GM12878 (cell line): ENCODE measurements at regions not wholly inside any gene's neighbourhood (a gene's known extent, or its start where the extent isn't known, plus 50 kb on each side); places are given as distances from the start of the nearest gene placed in this dataset.

Source experiments
- ATAC-seq: fragments of 200-7000 bp; cut with Tn5 transposase; 3 replicates; pipeline ENCODE4 v1.9.1; 2020; ENCODE audit warnings: mild to moderate bottlenecking, moderate library complexity
- BruUV-seq: library from RNA; stranded (reverse); fragments of 400-500 nt; replicated peaks from 2 replicates; lab custom pipeline; 2021; lab: Mats Ljungman, UMichigan
- CTCF ChIA-PET: fragments of 300-600 bp; sonication (Branson Sonifier 250); formaldehyde crosslinking; extraction: SDS; loops from one replicate; lab custom pipeline; 2021; ENCODE audit warnings: inconsistent platforms; lab: Yijun Ruan, JAX
- POLR2A ChIA-PET: fragments of 350-600 bp; formaldehyde crosslinking; extraction: SDS; loops from one replicate; lab custom pipeline; 2021; ENCODE audit warnings: inconsistent platforms; lab: Charles Lee
- RAD21 ChIA-PET: fragments of 300-600 bp; sonication (Branson Sonifier 250); formaldehyde crosslinking; loops from one replicate; lab custom pipeline; 2023; ENCODE audit warnings: antibody characterized with exemption; ENCODE audit not compliant: unreplicated experiment; lab: Charles Lee
- SMC1A ChIA-PET: fragments of 300-600 bp; sonication (Branson Sonifier 250); formaldehyde crosslinking; loops from one replicate; lab custom pipeline; 2023; ENCODE audit not compliant: unreplicated experiment, uncharacterized antibody; lab: Charles Lee
- DNase-seq: peaks from one replicate; pipeline ENCODE4 v3.0.0-alpha.2; 2011; ENCODE audit warnings: low read depth, low spot score
- FAIRE-seq: peaks from 3 replicates; lab custom pipeline; 2011; peaks lifted over from hg19 to GRCh38; lab: Jason Lieb, UNC
- H2AFZ ChIP-seq: 2 replicates; pipeline ENCODE4 v1.6.0; 2011; ENCODE audit warnings: low read depth, low read length, control low read depth; ENCODE audit not compliant: control insufficient read depth
- H3K27ac ChIP-seq: 2 replicates; pipeline ENCODE4 v1.5.1; 2011; ENCODE audit warnings: control low read depth; ENCODE audit not compliant: control insufficient read depth, insufficient read depth
- H3K27me3 ChIP-seq, 2 experiments: replicated peaks in 1 of 2; 2 replicates each; pipeline versions ENCODE4 v1.6.0 to v1.6.1; 2011; ENCODE audit warnings: low read length in 1 of 2; ENCODE audit not compliant: control insufficient read depth in 2 of 2, insufficient read depth in 2 of 2
- H3K36me3 ChIP-seq, 2 experiments: 2 replicates each; pipeline ENCODE4 v1.5.1; 2011; ENCODE audit warnings: low read length in 1 of 2; ENCODE audit not compliant: control insufficient read depth in 2 of 2, insufficient read depth in 2 of 2
- H3K4me1 ChIP-seq: 2 replicates; pipeline ENCODE4 v1.6.1; 2011; ENCODE audit warnings: mild to moderate bottlenecking, low read length, moderate library complexity, mixed read lengths; ENCODE audit not compliant: control insufficient read depth, insufficient read depth
- H3K4me2 ChIP-seq: 2 replicates; pipeline ENCODE4 v1.6.0; 2011; ENCODE audit warnings: control low read depth; ENCODE audit not compliant: control insufficient read depth, insufficient read depth
- H3K4me3 ChIP-seq: fragments of 200-600 bp; sonication (generic); 2 replicates; pipeline ENCODE4 v1.5.1; 2016
- H3K79me2 ChIP-seq: 2 replicates; pipeline ENCODE4 v1.6.0; 2011; ENCODE audit warnings: low read length; ENCODE audit not compliant: control insufficient read depth, insufficient read depth
- H3K9ac ChIP-seq: 2 replicates; pipeline ENCODE4 v1.8.0; 2011; ENCODE audit warnings: low read length, control low read depth, mixed read lengths; ENCODE audit not compliant: control insufficient read depth, insufficient read depth
- H3K9me3 ChIP-seq: replicated peaks from 3 replicates; pipeline ENCODE4 v1.5.1; 2011; ENCODE audit warnings: mild to moderate bottlenecking, low read length; ENCODE audit not compliant: control insufficient read depth, insufficient read depth
- H4K20me1 ChIP-seq: 2 replicates; pipeline ENCODE4 v1.6.0; 2011; ENCODE audit not compliant: control insufficient read depth, insufficient read depth
- KLF5 ChIP-seq: fragments of 450-650 bp; IDR thresholded peaks from 2 replicates; pipeline ENCODE4 v1.6.1; 2014; ENCODE audit warnings: mild to moderate bottlenecking; ENCODE audit not compliant: partially characterized antibody
- NFYB ChIP-seq: IDR thresholded peaks from 2 replicates; pipeline ENCODE4 v1.6.1; 2011; ENCODE audit warnings: low read depth, mild to moderate bottlenecking, low read length, improper control_type of control experiment, moderate library complexity; ENCODE audit not compliant: insufficient read depth
- WGBS: methylation state at CpG from one replicate; pipeline ENCODE4 v1.1.6; 2016; ENCODE audit warnings: low lambda C conversion rate; ENCODE audit not compliant: insufficient replicate concordance, insufficient coverage; ENCODE audit errors: missing lambda C conversion rate; 5-methylcytosine and 5-hydroxymethylcytosine counted together
- in situ Hi-C: fragments of 300-500 bp; cut with MboI; formaldehyde crosslinking; loops from 9 replicates; pipeline ENCODE4 v1.14.3; 2018; ENCODE audit warnings: mixed read lengths
- intact Hi-C: fragments of 100-400 bp; cut with micrococcal nuclease; formaldehyde crosslinking; loops from one replicate; pipeline ENCODE4 v1.14.2; 2022; ENCODE audit not compliant: unreplicated experiment
- TF ChIP-seq, protein P1 (sequence below): fragments of 150-350 bp; IDR thresholded peaks from 2 replicates; pipeline ENCODE4 v1.6.1; 2016; ENCODE audit warnings: low read depth, low read length

DNA sequence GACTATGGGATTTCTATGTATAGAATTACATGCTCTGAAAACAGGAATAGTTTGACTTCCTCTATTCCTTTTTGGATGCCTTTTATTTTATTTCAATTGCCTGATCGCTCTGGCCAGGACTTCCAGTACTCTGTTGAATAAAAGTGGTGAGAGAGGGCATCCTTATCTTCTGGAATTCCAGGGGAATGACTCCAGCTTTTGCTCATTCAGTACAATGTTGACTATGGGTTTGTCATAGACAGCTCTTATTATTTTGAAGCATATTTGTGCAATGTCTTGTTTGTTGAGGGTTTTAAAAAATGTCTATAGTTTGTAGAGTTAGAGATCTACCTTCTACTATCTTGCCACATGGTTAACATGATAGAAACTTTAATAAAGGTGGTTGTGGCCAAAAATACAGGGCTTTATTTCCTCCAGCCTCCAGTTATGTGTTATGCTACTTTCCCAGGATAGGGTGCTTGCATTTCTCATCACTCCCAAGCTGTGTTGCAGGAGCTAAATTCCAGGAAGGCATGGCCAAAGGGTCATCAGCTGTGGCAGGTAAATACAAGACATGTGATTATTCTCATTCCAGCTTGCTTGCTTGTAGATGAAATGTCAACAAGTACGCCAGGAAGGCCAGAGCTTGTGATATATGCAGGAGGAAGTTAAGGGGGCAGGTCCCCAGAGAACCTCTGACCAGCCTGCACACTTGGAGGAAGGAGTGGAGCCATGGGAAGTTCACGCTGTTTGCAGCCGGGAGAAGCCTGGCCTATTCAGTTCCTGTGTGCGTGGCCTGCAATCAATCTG lies 142.4 kb upstream of the CPXCR1 start:
- Histone ChIP-seq H3K4me3 (no peak overlapping the region), H3K27ac (no peak overlapping the region), H3K9me3 (no peaks in the 10 kb centered on the region), H3K9ac (no peak overlapping the region), H2AFZ (no peak overlapping the region), H3K36me3 (no peaks in the 10 kb centered on the region), H4K20me1 (no peaks in the 10 kb centered on the region), H3K79me2 (no peaks in the 10 kb centered on the region), H3K27me3 (no peaks in the 10 kb centered on the region), H3K4me2 (no peak overlapping the region), H3K4me1 (no peaks in the 10 kb centered on the region)
- FAIRE-seq (no peak), DNase-seq (no peak), ATAC-seq (no peak)
- no peak for TF ChIP-seq NFYB
- TF ChIP-seq KLF5: no peak
- TF ChIP-seq, protein P1, sequence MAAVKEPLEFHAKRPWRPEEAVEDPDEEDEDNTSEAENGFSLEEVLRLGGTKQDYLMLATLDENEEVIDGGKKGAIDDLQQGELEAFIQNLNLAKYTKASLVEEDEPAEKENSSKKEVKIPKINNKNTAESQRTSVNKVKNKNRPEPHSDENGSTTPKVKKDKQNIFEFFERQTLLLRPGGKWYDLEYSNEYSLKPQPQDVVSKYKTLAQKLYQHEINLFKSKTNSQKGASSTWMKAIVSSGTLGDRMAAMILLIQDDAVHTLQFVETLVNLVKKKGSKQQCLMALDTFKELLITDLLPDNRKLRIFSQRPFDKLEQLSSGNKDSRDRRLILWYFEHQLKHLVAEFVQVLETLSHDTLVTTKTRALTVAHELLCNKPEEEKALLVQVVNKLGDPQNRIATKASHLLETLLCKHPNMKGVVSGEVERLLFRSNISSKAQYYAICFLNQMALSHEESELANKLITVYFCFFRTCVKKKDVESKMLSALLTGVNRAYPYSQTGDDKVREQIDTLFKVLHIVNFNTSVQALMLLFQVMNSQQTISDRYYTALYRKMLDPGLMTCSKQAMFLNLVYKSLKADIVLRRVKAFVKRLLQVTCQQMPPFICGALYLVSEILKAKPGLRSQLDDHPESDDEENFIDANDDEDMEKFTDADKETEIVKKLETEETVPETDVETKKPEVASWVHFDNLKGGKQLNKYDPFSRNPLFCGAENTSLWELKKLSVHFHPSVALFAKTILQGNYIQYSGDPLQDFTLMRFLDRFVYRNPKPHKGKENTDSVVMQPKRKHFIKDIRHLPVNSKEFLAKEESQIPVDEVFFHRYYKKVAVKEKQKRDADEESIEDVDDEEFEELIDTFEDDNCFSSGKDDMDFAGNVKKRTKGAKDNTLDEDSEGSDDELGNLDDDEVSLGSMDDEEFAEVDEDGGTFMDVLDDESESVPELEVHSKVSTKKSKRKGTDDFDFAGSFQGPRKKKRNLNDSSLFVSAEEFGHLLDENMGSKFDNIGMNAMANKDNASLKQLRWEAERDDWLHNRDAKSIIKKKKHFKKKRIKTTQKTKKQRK: no peak
- POLR2A ChIA-PET: no interaction called here
- CTCF ChIA-PET: no interaction called here
- RAD21 ChIA-PET: no interaction called here
- intact Hi-C loops (no loop called here), in situ Hi-C loops (no loop called here)
- 10% methylated on average over 5 of the region's 5 CpGs for WGBS
- SMC1A ChIA-PET: no interaction called here
- BruUV-seq: no TSS peak
